Sigmoid colon (tissue), 4 donors: ENCODE measurements at regions not wholly inside any gene's neighbourhood (a gene's known extent, or its start where the extent isn't known, plus 50 kb on each side); places are given as distances from the start of the nearest gene placed in this dataset.

ENCODE experiments used
- POLR2AphosphoS5 ChIP-seq, 4 donors: sonication (generic); formaldehyde crosslinking; IDR thresholded peaks; one replicate each; pipeline ENCODE4 v1.6.1; 2017; ENCODE audit warnings: antibody characterized with exemption in 4 of 4
- TF ChIP-seq, protein P1 (sequence below), 4 experiments: fragments of 450-650 bp in 3 of 4; fragments of 200-600 bp in 1 of 4; IDR thresholded peaks; one replicate each; pipeline ENCODE4 v1.5.1; 2016 to 2019; ENCODE audit warnings: antibody characterized with exemption in 4 of 4, mild to moderate bottlenecking in 3 of 4, moderate library complexity in 2 of 4

DNA sequence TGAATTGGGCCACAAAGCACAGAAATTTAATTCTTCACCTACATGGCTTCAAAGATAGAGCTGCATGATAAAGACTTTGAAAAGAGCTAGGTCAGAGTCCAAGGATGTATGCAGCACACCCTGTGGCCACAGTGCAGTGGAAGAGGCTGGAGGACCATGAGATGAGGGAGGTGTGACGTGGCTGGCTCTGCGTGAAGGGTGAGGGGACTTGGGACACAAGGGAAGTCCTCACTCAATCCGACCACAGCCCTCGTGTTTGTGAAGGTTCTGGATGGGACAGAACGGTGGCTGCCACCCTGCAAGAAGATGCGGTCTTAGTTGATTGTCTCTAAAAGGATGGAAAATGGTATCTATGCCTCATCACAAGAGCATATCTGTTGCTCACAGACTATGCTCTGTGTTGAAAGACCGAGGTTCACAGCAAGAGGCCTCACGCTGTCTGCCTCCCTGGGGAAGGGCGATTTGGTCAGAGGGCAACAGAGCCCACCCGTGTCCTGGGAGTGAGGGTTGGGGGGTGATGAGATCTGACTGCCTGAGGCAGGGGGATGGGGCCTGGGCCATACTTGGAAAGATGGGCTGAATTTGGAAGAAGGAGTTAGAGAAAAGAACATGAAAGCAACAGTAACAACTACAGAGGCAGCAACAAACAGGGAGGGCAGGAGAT lies 174.4 kb upstream of the SHH start:
- TF ChIP-seq, protein P1, sequence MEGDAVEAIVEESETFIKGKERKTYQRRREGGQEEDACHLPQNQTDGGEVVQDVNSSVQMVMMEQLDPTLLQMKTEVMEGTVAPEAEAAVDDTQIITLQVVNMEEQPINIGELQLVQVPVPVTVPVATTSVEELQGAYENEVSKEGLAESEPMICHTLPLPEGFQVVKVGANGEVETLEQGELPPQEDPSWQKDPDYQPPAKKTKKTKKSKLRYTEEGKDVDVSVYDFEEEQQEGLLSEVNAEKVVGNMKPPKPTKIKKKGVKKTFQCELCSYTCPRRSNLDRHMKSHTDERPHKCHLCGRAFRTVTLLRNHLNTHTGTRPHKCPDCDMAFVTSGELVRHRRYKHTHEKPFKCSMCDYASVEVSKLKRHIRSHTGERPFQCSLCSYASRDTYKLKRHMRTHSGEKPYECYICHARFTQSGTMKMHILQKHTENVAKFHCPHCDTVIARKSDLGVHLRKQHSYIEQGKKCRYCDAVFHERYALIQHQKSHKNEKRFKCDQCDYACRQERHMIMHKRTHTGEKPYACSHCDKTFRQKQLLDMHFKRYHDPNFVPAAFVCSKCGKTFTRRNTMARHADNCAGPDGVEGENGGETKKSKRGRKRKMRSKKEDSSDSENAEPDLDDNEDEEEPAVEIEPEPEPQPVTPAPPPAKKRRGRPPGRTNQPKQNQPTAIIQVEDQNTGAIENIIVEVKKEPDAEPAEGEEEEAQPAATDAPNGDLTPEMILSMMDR (IDR thresholded peaks at IDR 0.05), result no peak
- no peak for TF ChIP-seq POLR2AphosphoS5 (IDR thresholded peaks at IDR 0.05)
